LNCAP (cell line): ENCODE measurements at regions not wholly inside any gene's neighbourhood (a gene's known extent, or its start where the extent isn't known, plus 50 kb on each side); places are given as distances from the start of the nearest gene placed in this dataset.

Experiments used
- CTCF ChIP-seq: fragments of 450-650 bp; IDR thresholded peaks from 2 replicates; pipeline ENCODE4 v1.5.1; 2017; ENCODE audit warnings: mild to moderate bottlenecking

- no peak for TF ChIP-seq CTCF
Measured at GRCh38 chr1:43108080-43108479, 64.0 kb downstream of the EBNA1BP2 start.

GRCh38 chr1:43107664-43108063 lies 64.4 kb downstream of the EBNA1BP2 start:
- TF ChIP-seq CTCF, result no peak

GRCh38 chr1:43104027-43104763 lies 67.9 kb downstream of the EBNA1BP2 start:
- TF ChIP-seq CTCF, result no peak

- no peak for TF ChIP-seq CTCF
Measured at GRCh38 chr1:43101061-43101460, 71.0 kb downstream of the EBNA1BP2 start.

GRCh38 chr1:43098200-43098599 lies 73.9 kb downstream of the EBNA1BP2 start:
- TF ChIP-seq CTCF, result no peak

GRCh38 chr1:43083375-43083891 lies 88.7 kb downstream of the EBNA1BP2 start:
- no peak for TF ChIP-seq CTCF

GRCh38 chr1:43082740-43083139 lies 89.3 kb downstream of the EBNA1BP2 start:
- TF ChIP-seq CTCF, result no peak

GRCh38 chr1:43077273-43077672 lies 94.8 kb downstream of the EBNA1BP2 start:
- no peak for TF ChIP-seq CTCF
